ENCODE measurements at regions not wholly inside any gene's neighbourhood (a gene's known extent, or its start where the extent isn't known, plus 50 kb on each side); places are given as distances from the start of the nearest gene placed in this dataset.

DNA sequence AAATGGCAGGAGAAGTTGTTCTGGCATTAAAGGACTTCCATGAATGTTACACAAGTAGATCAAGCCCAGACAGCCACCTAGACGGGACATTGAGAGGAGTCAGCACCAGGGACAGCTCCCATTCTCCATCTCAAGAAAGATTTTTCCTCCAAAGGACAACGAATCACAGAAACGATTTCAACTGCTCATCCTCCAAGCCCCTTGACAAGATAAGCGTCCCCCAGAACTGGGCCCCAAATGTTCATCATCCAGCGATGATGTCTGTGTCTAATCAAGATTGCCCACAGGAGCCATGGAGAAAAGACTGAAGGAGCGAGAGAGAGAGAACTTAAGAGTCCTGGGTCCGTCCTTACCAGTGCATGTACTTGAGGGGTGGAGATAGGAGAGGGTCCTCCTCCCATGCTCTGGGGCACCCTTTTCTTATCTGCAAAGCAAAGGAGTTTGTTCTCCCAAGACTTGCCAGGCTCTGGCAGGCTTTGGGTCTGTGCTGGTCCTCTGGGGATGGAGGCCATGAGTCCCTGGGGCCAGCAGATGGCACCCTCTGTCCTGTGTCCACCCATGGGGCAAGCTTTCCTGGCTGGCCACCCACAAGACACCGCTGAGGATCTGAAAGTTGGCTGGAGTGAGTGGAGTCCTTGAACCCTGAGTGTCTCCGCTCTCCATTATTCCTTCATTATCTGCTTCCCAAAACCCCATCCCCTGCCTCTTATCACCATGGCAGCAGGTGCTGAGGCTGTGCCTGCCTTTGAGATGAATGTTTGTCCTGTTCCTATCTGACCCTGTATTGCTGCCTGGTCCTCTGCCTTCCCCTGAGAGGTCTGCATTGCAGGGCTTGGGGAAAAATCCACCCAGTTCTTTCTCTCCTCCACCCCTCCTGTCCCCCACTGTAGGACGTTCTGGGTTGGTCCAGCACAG lies 164.6 kb downstream of the ACTL8 start (continued):
- TF ChIP-seq, protein P1, sequence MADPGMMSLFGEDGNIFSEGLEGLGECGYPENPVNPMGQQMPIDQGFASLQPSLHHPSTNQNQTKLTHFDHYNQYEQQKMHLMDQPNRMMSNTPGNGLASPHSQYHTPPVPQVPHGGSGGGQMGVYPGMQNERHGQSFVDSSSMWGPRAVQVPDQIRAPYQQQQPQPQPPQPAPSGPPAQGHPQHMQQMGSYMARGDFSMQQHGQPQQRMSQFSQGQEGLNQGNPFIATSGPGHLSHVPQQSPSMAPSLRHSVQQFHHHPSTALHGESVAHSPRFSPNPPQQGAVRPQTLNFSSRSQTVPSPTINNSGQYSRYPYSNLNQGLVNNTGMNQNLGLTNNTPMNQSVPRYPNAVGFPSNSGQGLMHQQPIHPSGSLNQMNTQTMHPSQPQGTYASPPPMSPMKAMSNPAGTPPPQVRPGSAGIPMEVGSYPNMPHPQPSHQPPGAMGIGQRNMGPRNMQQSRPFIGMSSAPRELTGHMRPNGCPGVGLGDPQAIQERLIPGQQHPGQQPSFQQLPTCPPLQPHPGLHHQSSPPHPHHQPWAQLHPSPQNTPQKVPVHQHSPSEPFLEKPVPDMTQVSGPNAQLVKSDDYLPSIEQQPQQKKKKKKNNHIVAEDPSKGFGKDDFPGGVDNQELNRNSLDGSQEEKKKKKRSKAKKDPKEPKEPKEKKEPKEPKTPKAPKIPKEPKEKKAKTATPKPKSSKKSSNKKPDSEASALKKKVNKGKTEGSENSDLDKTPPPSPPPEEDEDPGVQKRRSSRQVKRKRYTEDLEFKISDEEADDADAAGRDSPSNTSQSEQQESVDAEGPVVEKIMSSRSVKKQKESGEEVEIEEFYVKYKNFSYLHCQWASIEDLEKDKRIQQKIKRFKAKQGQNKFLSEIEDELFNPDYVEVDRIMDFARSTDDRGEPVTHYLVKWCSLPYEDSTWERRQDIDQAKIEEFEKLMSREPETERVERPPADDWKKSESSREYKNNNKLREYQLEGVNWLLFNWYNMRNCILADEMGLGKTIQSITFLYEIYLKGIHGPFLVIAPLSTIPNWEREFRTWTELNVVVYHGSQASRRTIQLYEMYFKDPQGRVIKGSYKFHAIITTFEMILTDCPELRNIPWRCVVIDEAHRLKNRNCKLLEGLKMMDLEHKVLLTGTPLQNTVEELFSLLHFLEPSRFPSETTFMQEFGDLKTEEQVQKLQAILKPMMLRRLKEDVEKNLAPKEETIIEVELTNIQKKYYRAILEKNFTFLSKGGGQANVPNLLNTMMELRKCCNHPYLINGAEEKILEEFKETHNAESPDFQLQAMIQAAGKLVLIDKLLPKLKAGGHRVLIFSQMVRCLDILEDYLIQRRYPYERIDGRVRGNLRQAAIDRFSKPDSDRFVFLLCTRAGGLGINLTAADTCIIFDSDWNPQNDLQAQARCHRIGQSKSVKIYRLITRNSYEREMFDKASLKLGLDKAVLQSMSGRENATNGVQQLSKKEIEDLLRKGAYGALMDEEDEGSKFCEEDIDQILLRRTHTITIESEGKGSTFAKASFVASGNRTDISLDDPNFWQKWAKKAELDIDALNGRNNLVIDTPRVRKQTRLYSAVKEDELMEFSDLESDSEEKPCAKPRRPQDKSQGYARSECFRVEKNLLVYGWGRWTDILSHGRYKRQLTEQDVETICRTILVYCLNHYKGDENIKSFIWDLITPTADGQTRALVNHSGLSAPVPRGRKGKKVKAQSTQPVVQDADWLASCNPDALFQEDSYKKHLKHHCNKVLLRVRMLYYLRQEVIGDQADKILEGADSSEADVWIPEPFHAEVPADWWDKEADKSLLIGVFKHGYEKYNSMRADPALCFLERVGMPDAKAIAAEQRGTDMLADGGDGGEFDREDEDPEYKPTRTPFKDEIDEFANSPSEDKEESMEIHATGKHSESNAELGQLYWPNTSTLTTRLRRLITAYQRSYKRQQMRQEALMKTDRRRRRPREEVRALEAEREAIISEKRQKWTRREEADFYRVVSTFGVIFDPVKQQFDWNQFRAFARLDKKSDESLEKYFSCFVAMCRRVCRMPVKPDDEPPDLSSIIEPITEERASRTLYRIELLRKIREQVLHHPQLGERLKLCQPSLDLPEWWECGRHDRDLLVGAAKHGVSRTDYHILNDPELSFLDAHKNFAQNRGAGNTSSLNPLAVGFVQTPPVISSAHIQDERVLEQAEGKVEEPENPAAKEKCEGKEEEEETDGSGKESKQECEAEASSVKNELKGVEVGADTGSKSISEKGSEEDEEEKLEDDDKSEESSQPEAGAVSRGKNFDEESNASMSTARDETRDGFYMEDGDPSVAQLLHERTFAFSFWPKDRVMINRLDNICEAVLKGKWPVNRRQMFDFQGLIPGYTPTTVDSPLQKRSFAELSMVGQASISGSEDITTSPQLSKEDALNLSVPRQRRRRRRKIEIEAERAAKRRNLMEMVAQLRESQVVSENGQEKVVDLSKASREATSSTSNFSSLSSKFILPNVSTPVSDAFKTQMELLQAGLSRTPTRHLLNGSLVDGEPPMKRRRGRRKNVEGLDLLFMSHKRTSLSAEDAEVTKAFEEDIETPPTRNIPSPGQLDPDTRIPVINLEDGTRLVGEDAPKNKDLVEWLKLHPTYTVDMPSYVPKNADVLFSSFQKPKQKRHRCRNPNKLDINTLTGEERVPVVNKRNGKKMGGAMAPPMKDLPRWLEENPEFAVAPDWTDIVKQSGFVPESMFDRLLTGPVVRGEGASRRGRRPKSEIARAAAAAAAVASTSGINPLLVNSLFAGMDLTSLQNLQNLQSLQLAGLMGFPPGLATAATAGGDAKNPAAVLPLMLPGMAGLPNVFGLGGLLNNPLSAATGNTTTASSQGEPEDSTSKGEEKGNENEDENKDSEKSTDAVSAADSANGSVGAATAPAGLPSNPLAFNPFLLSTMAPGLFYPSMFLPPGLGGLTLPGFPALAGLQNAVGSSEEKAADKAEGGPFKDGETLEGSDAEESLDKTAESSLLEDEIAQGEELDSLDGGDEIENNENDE (IDR thresholded peaks at IDR 0.05; ENCODE audit: insufficient replicate concordance, low read length): no peak
- no peak for TF ChIP-seq SUZ12 (IDR thresholded peaks at IDR 0.05; ENCODE audit: low read length)
- TF ChIP-seq POLR2AphosphoS5 (IDR thresholded peaks at IDR 0.05; ENCODE audit: low read depth, low read length): no peak
- no peak for TF ChIP-seq RNF2 (IDR thresholded peaks at IDR 0.05; ENCODE audit: borderline replicate concordance, low read depth, low read length, missing control alignments, poor library complexity, severe bottlenecking)
- no peak for TF ChIP-seq RFX5 (IDR thresholded peaks at IDR 0.05; ENCODE audit: borderline replicate concordance, low read depth, low read length)
- no peak for TF ChIP-seq KDM4A (IDR thresholded peaks at IDR 0.05; ENCODE audit: low read depth, low read length, severe bottlenecking)
- TF ChIP-seq TAF7 (optimal IDR thresholded peaks at IDR 0.05; ENCODE audit: borderline replicate concordance, low read depth, low read length): no peak
- no peak for TF ChIP-seq BACH1 (IDR thresholded peaks at IDR 0.05; ENCODE audit: low read length)
- TF ChIP-seq, protein P2, sequence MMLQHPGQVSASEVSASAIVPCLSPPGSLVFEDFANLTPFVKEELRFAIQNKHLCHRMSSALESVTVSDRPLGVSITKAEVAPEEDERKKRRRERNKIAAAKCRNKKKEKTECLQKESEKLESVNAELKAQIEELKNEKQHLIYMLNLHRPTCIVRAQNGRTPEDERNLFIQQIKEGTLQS (IDR thresholded peaks at IDR 0.05; ENCODE audit: insufficient read depth, low read depth, low read length): no peak
